ENCODE measurements at regions not wholly inside any gene's neighbourhood (a gene's known extent, or its start where the extent isn't known, plus 50 kb on each side); places are given as distances from the start of the nearest gene placed in this dataset.
A peak's percentile ranks its signal among the peaks of the same experiment; 100 is the strongest.

DNA sequence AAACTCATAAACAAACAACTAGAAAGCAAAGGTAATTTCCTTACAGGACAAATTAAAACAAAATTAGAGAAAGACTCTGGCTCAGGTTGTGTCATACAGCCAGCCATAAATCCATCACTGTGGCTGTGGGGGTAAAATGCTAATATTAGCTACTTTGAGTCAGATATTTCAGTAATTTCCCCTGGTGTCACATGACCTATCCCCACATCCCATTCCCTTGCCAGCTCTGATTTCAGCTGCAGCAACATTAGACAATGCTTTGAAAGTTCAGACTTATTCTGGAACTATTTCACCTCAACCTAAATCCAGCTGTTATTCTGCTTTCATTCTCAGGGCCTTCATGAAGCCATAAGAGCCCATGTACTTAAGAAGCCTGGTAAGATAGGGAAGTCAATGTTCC is 55.3 kb downstream of the RPL10L start:
- no peak overlapping the region for H3K4me3 ChIP-seq
- no peak for TF ChIP-seq CTCF (IDR thresholded peaks at IDR 0.05)
- H3K4me1 ChIP-seq, result no peaks in the 10 kb centered on the region
- no peak for ATAC-seq
- no peaks in the 10 kb centered on the region for H3K36me3 ChIP-seq
- no peaks in the 10 kb centered on the region for H3K27me3 ChIP-seq
- no peak overlapping the region for H3K27ac ChIP-seq
- intact Hi-C loops (cut with DNase I), result no loop called here
- H3K9me3 ChIP-seq, result no peaks in the 10 kb centered on the region
- no peak for DNase-seq

DNA sequence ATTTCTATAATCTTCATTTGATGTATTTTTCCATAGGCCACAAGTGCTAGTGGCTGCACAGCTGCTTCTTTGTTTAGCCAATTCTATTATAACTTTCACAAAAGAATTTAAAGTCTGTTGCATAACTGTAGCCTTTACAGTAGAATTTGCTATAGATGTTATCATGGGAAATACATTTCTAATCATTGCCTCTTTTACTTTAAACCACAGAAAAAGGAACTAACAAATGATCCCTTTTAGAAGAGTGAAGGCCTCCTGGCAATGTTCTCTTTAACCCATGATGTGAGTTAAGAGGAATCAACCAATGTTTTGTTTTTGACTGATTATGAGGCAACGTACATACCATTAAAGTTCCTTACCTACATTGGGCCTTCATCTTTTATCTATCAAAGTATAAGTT is 68.8 kb downstream of the RPL10L start:
- DNase-seq (no peak), ATAC-seq (no peak)
- Histone ChIP-seq H3K9me3 (no peaks in the 10 kb centered on the region), H3K4me3 (no peak overlapping the region), H3K36me3 (no peaks in the 10 kb centered on the region), H3K27me3 (no peaks in the 10 kb centered on the region), H3K27ac (no peak overlapping the region), H3K4me1 (no peaks in the 10 kb centered on the region)
- intact Hi-C loops (cut with DNase I), result no loop called here
- TF ChIP-seq CTCF (IDR thresholded peaks at IDR 0.05), result no peak

GRCh38 chr14:46581036-46581671 is 70.4 kb downstream of the RPL10L start:
- Histone ChIP-seq H3K27ac (no peak overlapping the region), H3K36me3 (no peaks in the 10 kb centered on the region), H3K4me3 (no peak overlapping the region), H3K9me3 (no peaks in the 10 kb centered on the region), H3K27me3 (no peaks in the 10 kb centered on the region), H3K4me1 (no peaks in the 10 kb centered on the region)
- intact Hi-C loops (cut with DNase I), result no loop called here
- peak; percentile 25 for ATAC-seq
- DNase-seq, result no peak
- TF ChIP-seq CTCF (IDR thresholded peaks at IDR 0.05), result peak; percentile 55

GRCh38 chr14:46574978-46575375 is 76.6 kb downstream of the RPL10L start:
- no peak for ATAC-seq
- Histone ChIP-seq H3K4me1 (no peaks in the 10 kb centered on the region), H3K27ac (no peak overlapping the region), H3K9me3 (no peaks in the 10 kb centered on the region), H3K27me3 (no peaks in the 10 kb centered on the region), H3K36me3 (no peaks in the 10 kb centered on the region), H3K4me3 (no peak overlapping the region)
- intact Hi-C loops (cut with DNase I), result no loop called here
- no peak for DNase-seq
- TF ChIP-seq CTCF (IDR thresholded peaks at IDR 0.05), result no peak

DNA sequence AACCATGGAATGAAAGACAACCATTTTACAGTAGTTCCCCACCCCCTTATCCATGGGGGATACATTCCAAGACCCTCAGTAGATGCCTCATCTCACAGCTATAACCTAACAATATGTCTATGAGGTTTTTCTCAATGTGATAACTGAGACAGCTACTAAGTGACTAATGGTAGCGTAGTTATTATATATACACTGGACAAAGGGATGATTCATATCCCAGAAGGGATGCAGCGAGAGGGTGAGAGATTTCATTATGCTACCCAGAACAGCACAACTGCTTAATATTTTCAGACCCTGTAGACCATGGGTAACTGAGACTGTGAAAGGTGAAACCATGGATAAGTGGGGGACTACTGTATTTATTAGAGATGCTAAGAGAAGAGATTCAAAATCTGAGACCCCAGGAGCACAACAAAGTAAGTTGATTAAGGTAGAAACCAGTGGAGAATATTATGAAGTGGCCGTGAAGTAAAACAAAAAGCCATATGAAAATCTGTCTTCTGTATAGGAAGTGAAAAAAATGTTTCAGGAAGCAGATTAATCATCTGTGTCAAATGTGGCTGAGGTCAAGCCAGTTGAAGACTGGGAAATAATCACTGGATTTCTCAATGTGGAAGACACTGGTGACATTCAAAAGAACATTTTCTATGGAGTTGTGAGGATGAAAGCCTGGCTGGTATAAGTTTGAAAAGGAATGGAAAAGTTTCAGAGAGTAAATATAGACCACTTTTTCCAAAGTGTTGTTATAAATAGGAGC is 77.2 kb downstream of the RPL10L start:
- Histone ChIP-seq H3K4me3 (no peak overlapping the region), H3K4me1 (no peaks in the 10 kb centered on the region), H3K36me3 (no peaks in the 10 kb centered on the region), H3K27me3 (no peaks in the 10 kb centered on the region), H3K9me3 (no peaks in the 10 kb centered on the region), H3K27ac (no peak overlapping the region)
- ATAC-seq (peak; percentile 27), DNase-seq (no peak)
- intact Hi-C loops (cut with DNase I), result no loop called here
- TF ChIP-seq CTCF (IDR thresholded peaks at IDR 0.05), result no peak
